ENCODE measurements at regions not wholly inside any gene's neighbourhood (a gene's known extent, or its start where the extent isn't known, plus 50 kb on each side); places are given as distances from the start of the nearest gene placed in this dataset.
"Not testable (repeated sequence)": the region's sequence is repeated elsewhere in the genome, so short reads cannot be mapped to it uniquely, and the experiment has no call there.

DNA sequence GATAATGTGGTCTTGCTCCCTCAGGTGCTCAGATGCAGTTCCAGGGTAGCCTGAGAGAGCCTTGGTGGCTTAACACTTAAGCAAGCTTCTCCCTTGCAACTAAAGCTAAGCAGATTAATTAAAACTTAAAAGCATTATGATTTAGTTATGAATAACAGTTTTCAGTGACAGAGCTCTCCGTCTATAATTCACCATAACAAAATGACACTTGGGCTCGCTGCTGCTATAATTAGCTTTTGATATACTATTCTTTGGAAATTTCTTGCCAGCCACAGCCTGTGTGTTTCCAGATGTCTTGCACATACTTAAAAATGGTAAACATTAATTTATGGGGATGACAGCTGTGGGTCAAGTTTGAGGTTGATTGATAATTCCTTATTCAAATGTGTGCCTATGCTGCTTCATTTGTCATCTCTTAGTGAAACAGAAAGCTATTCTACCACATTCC lies 380.5 kb downstream of the TFAP2B start:
- H3K27me3 ChIP-seq (replicated peaks in 1 of 2; ENCODE audit: control insufficient read depth in 2 of 2, extremely low read depth in 1 of 2, insufficient read depth in 2 of 2, low read length in 1 of 2) = no peaks in the 10 kb centered on the region
- ChIA-PET POLR2A (no interaction called here), CTCF (no interaction called here)
- ATAC-seq (replicated peaks in 1 of 4) (no peak), DNase-seq (no peak)
- no peaks in the 10 kb centered on the region for H3K4me1 ChIP-seq (ENCODE audit: control insufficient read depth in 1 of 2, extremely low read depth in 1 of 2, insufficient read depth in 2 of 2, low read length in 2 of 2)
- Mint-ChIP-seq H3K27ac (no peak overlapping the region), H3K4me3 (no peak overlapping the region), H3K36me3 (no peaks in the 10 kb centered on the region), H3K4me1 (no peaks in the 10 kb centered on the region), H3K27me3 (no peaks in the 10 kb centered on the region), H3K9me3 (peaks cover 0 to 2% (median 0%) of the 10 kb centered on the region in 3 donors)
- no peak overlapping the region for H3K4me3 ChIP-seq (ENCODE audit: control insufficient read depth in 1 of 2, extremely low read depth in 1 of 2, low read length in 1 of 2)
- no peaks in the 10 kb centered on the region for H3K9me3 ChIP-seq
- H3K27ac ChIP-seq (ENCODE audit: low read length) = no peak overlapping the region
- H3K36me3 ChIP-seq (ENCODE audit: control insufficient read depth in 2 of 2, extremely low read depth in 1 of 2, insufficient read depth in 1 of 2, low read length in 1 of 2) = no peaks in the 10 kb centered on the region
- no CpG with 5 or more reads among the region's 2 CpGs for WGBS (ENCODE audit: insufficient coverage)

- H3K27ac ChIP-seq (ENCODE audit: low read length) = no peak overlapping the region
- H3K36me3 ChIP-seq (ENCODE audit: control insufficient read depth in 2 of 2, extremely low read depth in 1 of 2, insufficient read depth in 1 of 2, low read length in 1 of 2) = no peaks in the 10 kb centered on the region
- H3K9me3 ChIP-seq = no peaks in the 10 kb centered on the region
- Mint-ChIP-seq H3K4me1 (no peaks in the 10 kb centered on the region), H3K4me3 (no peak overlapping the region), H3K27ac (no peak overlapping the region), H3K36me3 (no peaks in the 10 kb centered on the region), H3K27me3 (no peaks in the 10 kb centered on the region), H3K9me3 (peaks cover 0 to 2% (median 0%) of the 10 kb centered on the region in 3 donors)
- DNase-seq (no peak), ATAC-seq (replicated peaks in 1 of 4) (no peak)
- no peak overlapping the region for H3K4me3 ChIP-seq (ENCODE audit: control insufficient read depth in 1 of 2, extremely low read depth in 1 of 2, low read length in 1 of 2)
- no peaks in the 10 kb centered on the region for H3K4me1 ChIP-seq (ENCODE audit: control insufficient read depth in 1 of 2, extremely low read depth in 1 of 2, insufficient read depth in 2 of 2, low read length in 2 of 2)
- ChIA-PET CTCF (interaction anchor here in 1 of 2 donors (0.6 kb wide), 1 partner anchor 538 kb away, joined by 3 read pairs; no protein-coding TSS in a partner anchor), POLR2A (no interaction called here)
- H3K27me3 ChIP-seq (replicated peaks in 1 of 2; ENCODE audit: control insufficient read depth in 2 of 2, extremely low read depth in 1 of 2, insufficient read depth in 2 of 2, low read length in 1 of 2) = no peaks in the 10 kb centered on the region
- WGBS (ENCODE audit: insufficient coverage) = no CpG with 5 or more reads among the region's 5 CpGs
These were observed 381.1 kb downstream of the TFAP2B start for GRCh38 chr6:51199733-51200260.

GRCh38 chr6:51200676-51201075 lies 382.0 kb downstream of the TFAP2B start:
- no peaks in the 10 kb centered on the region for H3K4me1 ChIP-seq (ENCODE audit: control insufficient read depth in 1 of 2, extremely low read depth in 1 of 2, insufficient read depth in 2 of 2, low read length in 2 of 2)
- H3K4me3 ChIP-seq (ENCODE audit: control insufficient read depth in 1 of 2, extremely low read depth in 1 of 2, low read length in 1 of 2) = no peak overlapping the region
- H3K4me1 Mint-ChIP-seq = no peaks in the 10 kb centered on the region
- H3K9me3 ChIP-seq = no peaks in the 10 kb centered on the region
- H3K27ac Mint-ChIP-seq = no peak overlapping the region
- no peaks in the 10 kb centered on the region for H3K36me3 ChIP-seq (ENCODE audit: control insufficient read depth in 2 of 2, extremely low read depth in 1 of 2, insufficient read depth in 1 of 2, low read length in 1 of 2)
- ATAC-seq (replicated peaks in 1 of 4) = no peak
- H3K27me3 ChIP-seq (replicated peaks in 1 of 2; ENCODE audit: control insufficient read depth in 2 of 2, extremely low read depth in 1 of 2, insufficient read depth in 2 of 2, low read length in 1 of 2) = no peaks in the 10 kb centered on the region
- H3K4me3 Mint-ChIP-seq = no peak overlapping the region
- H3K27me3 Mint-ChIP-seq = no peaks in the 10 kb centered on the region
- ChIA-PET POLR2A (no interaction called here), CTCF (no interaction called here)
- no peak overlapping the region for H3K27ac ChIP-seq (ENCODE audit: low read length)
- no peaks in the 10 kb centered on the region for H3K36me3 Mint-ChIP-seq
- no CpG with 5 or more reads among the region's 1 CpG for WGBS (ENCODE audit: insufficient coverage)
- H3K9me3 Mint-ChIP-seq = peaks cover 0 to 2% (median 0%) of the 10 kb centered on the region in 3 donors
- no peak for DNase-seq

DNA sequence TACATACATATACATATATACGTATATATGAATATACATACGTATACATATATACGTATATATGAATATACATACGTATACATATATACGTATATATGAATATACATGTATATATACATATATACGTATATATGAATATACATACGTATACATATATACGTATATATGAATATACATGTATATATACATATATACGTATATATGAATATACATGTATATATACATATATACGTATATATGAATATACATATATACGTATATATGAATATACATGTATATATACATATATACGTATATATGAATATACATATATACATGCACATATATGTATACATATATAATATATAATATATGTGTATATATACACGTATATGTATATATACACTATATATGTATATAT lies 384.0 kb downstream of the TFAP2B start:
- H3K36me3 Mint-ChIP-seq; ATAC-seq (replicated peaks in 1 of 4); H3K9me3 Mint-ChIP-seq: not testable (repeated sequence)

DNA sequence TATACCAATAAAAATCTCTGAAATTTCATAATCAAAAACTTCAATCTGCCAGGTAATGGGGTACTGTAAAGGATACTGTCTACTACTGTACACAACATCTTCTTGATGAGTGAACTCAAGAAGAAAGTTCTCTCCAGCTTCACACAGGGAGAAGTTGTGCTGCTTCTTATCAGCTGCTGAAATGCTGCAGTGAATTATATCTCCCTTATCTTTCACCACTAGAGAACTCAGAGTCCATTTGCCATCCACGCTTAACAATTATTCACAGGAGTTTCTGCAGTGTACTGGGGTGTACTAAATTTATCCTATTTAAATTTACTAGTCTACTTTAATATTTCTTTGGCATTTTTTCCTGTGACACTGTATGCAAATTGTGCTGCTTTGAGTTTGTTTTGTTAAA lies 384.8 kb downstream of the TFAP2B start:
- POLR2A ChIA-PET = no interaction called here
- H3K4me3 ChIP-seq (ENCODE audit: control insufficient read depth in 1 of 2, extremely low read depth in 1 of 2, low read length in 1 of 2) = no peak overlapping the region
- Mint-ChIP-seq H3K27ac (no peak overlapping the region), H3K4me1 (no peaks in the 10 kb centered on the region), H3K4me3 (no peak overlapping the region), H3K36me3 (no peaks in the 10 kb centered on the region), H3K9me3 (peaks cover 0 to 2% (median 0%) of the 10 kb centered on the region in 3 donors), H3K27me3 (no peaks in the 10 kb centered on the region)
- ATAC-seq (replicated peaks in 1 of 4) = no peak
- CTCF ChIA-PET = no interaction called here
- H3K27me3 ChIP-seq (replicated peaks in 1 of 2; ENCODE audit: control insufficient read depth in 2 of 2, extremely low read depth in 1 of 2, insufficient read depth in 2 of 2, low read length in 1 of 2) = no peaks in the 10 kb centered on the region
- WGBS (ENCODE audit: insufficient coverage) = no CpG with 5 or more reads among the region's 1 CpG
- no peak overlapping the region for H3K27ac ChIP-seq (ENCODE audit: low read length)
- DNase-seq = no peak
- no peaks in the 10 kb centered on the region for H3K9me3 ChIP-seq
- no peaks in the 10 kb centered on the region for H3K4me1 ChIP-seq (ENCODE audit: control insufficient read depth in 1 of 2, extremely low read depth in 1 of 2, insufficient read depth in 2 of 2, low read length in 2 of 2)
- no peaks in the 10 kb centered on the region for H3K36me3 ChIP-seq (ENCODE audit: control insufficient read depth in 2 of 2, extremely low read depth in 1 of 2, insufficient read depth in 1 of 2, low read length in 1 of 2)

More for the DNA sequence above, 384.0 kb downstream of the TFAP2B start:
- H3K9me3 ChIP-seq; H3K36me3 ChIP-seq (ENCODE audit: control insufficient read depth in 2 of 2, extremely low read depth in 1 of 2, insufficient read depth in 1 of 2, low read length in 1 of 2); H3K4me1 ChIP-seq (ENCODE audit: control insufficient read depth in 1 of 2, extremely low read depth in 1 of 2, insufficient read depth in 2 of 2, low read length in 2 of 2); H3K27ac ChIP-seq (ENCODE audit: low read length); H3K27ac Mint-ChIP-seq; DNase-seq; H3K27me3 Mint-ChIP-seq; POLR2A ChIA-PET; CTCF ChIA-PET; H3K4me1 Mint-ChIP-seq; H3K4me3 Mint-ChIP-seq; H3K4me3 ChIP-seq (ENCODE audit: control insufficient read depth in 1 of 2, extremely low read depth in 1 of 2, low read length in 1 of 2); H3K27me3 ChIP-seq (replicated peaks in 1 of 2; ENCODE audit: control insufficient read depth in 2 of 2, extremely low read depth in 1 of 2, insufficient read depth in 2 of 2, low read length in 1 of 2): not testable (repeated sequence)
- no CpG with 5 or more reads among the region's 13 CpGs for WGBS (ENCODE audit: insufficient coverage)

GRCh38 chr6:51206686-51207085 lies 388.0 kb downstream of the TFAP2B start:
- WGBS (ENCODE audit: insufficient coverage) = 46% methylated on average over 3 of the region's 5 CpGs
- H3K9me3 ChIP-seq; H3K4me1 ChIP-seq (ENCODE audit: control insufficient read depth in 1 of 2, extremely low read depth in 1 of 2, insufficient read depth in 2 of 2, low read length in 2 of 2); H3K27me3 ChIP-seq (replicated peaks in 1 of 2; ENCODE audit: control insufficient read depth in 2 of 2, extremely low read depth in 1 of 2, insufficient read depth in 2 of 2, low read length in 1 of 2); H3K27ac Mint-ChIP-seq; CTCF ChIA-PET; H3K27ac ChIP-seq (ENCODE audit: low read length); H3K4me1 Mint-ChIP-seq; H3K4me3 ChIP-seq (ENCODE audit: control insufficient read depth in 1 of 2, extremely low read depth in 1 of 2, low read length in 1 of 2); POLR2A ChIA-PET; H3K4me3 Mint-ChIP-seq; H3K27me3 Mint-ChIP-seq; DNase-seq; H3K36me3 ChIP-seq (ENCODE audit: control insufficient read depth in 2 of 2, extremely low read depth in 1 of 2, insufficient read depth in 1 of 2, low read length in 1 of 2); H3K9me3 Mint-ChIP-seq; H3K36me3 Mint-ChIP-seq; ATAC-seq (replicated peaks in 1 of 4): not testable (repeated sequence)

DNA sequence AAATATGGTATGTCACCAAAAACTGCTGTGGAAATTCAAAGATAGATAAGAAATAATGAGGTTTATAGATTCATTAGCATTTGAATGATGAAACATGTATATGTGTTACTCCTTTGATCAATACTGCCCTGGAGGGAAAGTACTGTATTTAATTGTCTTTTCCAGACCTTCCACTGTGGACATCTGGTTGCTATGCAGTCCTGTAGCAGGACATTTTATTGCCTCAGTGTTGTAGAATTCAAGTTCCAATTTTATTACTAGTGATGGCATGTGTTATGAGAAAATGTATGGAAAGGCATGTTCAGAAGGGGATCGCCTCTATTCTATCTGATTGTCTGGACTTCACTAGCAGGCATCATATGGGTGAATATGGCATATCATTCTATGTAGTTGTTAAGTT lies 391.0 kb downstream of the TFAP2B start:
- Histone ChIP-seq H3K9me3 (no peaks in the 10 kb centered on the region), H3K4me3 (ENCODE audit: control insufficient read depth in 1 of 2, extremely low read depth in 1 of 2, low read length in 1 of 2) (no peak overlapping the region), H3K36me3 (ENCODE audit: control insufficient read depth in 2 of 2, extremely low read depth in 1 of 2, insufficient read depth in 1 of 2, low read length in 1 of 2) (no peaks in the 10 kb centered on the region), H3K27me3 (replicated peaks in 1 of 2; ENCODE audit: control insufficient read depth in 2 of 2, extremely low read depth in 1 of 2, insufficient read depth in 2 of 2, low read length in 1 of 2) (no peaks in the 10 kb centered on the region), H3K4me1 (ENCODE audit: control insufficient read depth in 1 of 2, extremely low read depth in 1 of 2, insufficient read depth in 2 of 2, low read length in 2 of 2) (no peaks in the 10 kb centered on the region), H3K27ac (ENCODE audit: low read length) (no peak overlapping the region)
- H3K4me1 Mint-ChIP-seq = no peaks in the 10 kb centered on the region
- H3K27ac Mint-ChIP-seq = no peak overlapping the region
- peaks cover 0 to 4% (median 0%) of the 10 kb centered on the region in 3 donors for H3K9me3 Mint-ChIP-seq
- DNase-seq = no peak
- no peak for ATAC-seq (replicated peaks in 1 of 4)
- ChIA-PET POLR2A (no interaction called here), CTCF (no interaction called here)
- H3K36me3 Mint-ChIP-seq = no peaks in the 10 kb centered on the region
- no peaks in the 10 kb centered on the region for H3K27me3 Mint-ChIP-seq
- H3K4me3 Mint-ChIP-seq = no peak overlapping the region
- 80% methylated on average over 1 of the region's 1 CpG for WGBS (ENCODE audit: insufficient coverage)

Measured in T-cell (primary cell).